Retinal pigment epithelial cell (primary cell): ENCODE measurements at regions not wholly inside any gene's neighbourhood (a gene's known extent, or its start where the extent isn't known, plus 50 kb on each side); places are given as distances from the start of the nearest gene placed in this dataset.

Experiments
- DNase-seq: peaks from one replicate; pipeline ENCODE4 v3.0.0-alpha.2; 2010; ENCODE audit warnings: low read depth
- H3K4me3 ChIP-seq: 2 replicates; pipeline ENCODE4 v1.5.1; 2011; ENCODE audit warnings: mild to moderate bottlenecking, low read length, control low read depth, moderate library complexity
- CTCF ChIP-seq: conservative IDR thresholded peaks from 2 replicates; pipeline ENCODE4 v1.5.1; 2011; ENCODE audit warnings: low read depth, low read length, control low read depth, inconsistent platforms

- DNase-seq, result peak; percentile 40
- no peak for TF ChIP-seq CTCF
- no peak overlapping the region for H3K4me3 ChIP-seq
These were observed 445.6 kb upstream of the CELF4 start for GRCh38 chr18:38010971-38011857.

GRCh38 chr18:38010037-38010436 lies 444.4 kb upstream of the CELF4 start:
- no peak overlapping the region for H3K4me3 ChIP-seq
- no peak for DNase-seq
- no peak for TF ChIP-seq CTCF

GRCh38 chr18:38009320-38009719 lies 443.7 kb upstream of the CELF4 start:
- TF ChIP-seq CTCF, result no peak
- no peak for DNase-seq
- H3K4me3 ChIP-seq, result no peak overlapping the region

GRCh38 chr18:38007676-38008330 lies 442.2 kb upstream of the CELF4 start:
- TF ChIP-seq CTCF, result no peak
- no peak overlapping the region for H3K4me3 ChIP-seq
- peak; percentile 43 for DNase-seq

- H3K4me3 ChIP-seq, result no peak overlapping the region
- DNase-seq, result no peak
- TF ChIP-seq CTCF, result no peak
These were observed 441.4 kb upstream of the CELF4 start for GRCh38 chr18:38007026-38007425.

- H3K4me3 ChIP-seq, result no peak overlapping the region
- TF ChIP-seq CTCF, result no peak
- DNase-seq, result no peak
These were observed 440.9 kb upstream of the CELF4 start for GRCh38 chr18:38006541-38006940.

GRCh38 chr18:37997695-37998094 lies 432.1 kb upstream of the CELF4 start:
- TF ChIP-seq CTCF, result no peak
- no peak overlapping the region for H3K4me3 ChIP-seq
- no peak for DNase-seq
